Peyer's patch (tissue), 4 donors: ENCODE measurements at regions not wholly inside any gene's neighbourhood (a gene's known extent, or its start where the extent isn't known, plus 50 kb on each side); places are given as distances from the start of the nearest gene placed in this dataset.

Experiments used
- CTCF ChIP-seq, 6 experiments: fragments of 450-650 bp in 4 of 6; fragments of 200-600 bp in 2 of 6; sonication (generic) in 1 of 6; IDR thresholded peaks; one replicate each; pipeline ENCODE4 v1.5.1; 2017 to 2019; ENCODE audit warnings: antibody characterized with exemption in 6 of 6, mild to moderate bottlenecking in 3 of 6, moderate library complexity in 1 of 6
- POLR2A ChIP-seq, 2 donors: fragments of 450-650 bp; IDR thresholded peaks; one replicate each; pipeline ENCODE4 v1.5.1; 2017; ENCODE audit warnings: antibody characterized with exemption in 2 of 2, mild to moderate bottlenecking in 2 of 2, moderate library complexity in 2 of 2

- TF ChIP-seq POLR2A (IDR thresholded peaks at IDR 0.05) (no peak), CTCF (IDR thresholded peaks at IDR 0.05) (no peak)
Observed at GRCh38 chr1:91584309-91584708, 83.7 kb downstream of the CDC7 start.
